Activated CD4-positive, CD25-positive, alpha-beta regulatory T cell treated with anti-CD3 and anti-CD28 coated beads, Interleukin-2, amount 50 U/mL, for 24 hours (primary cell): ENCODE measurements at regions not wholly inside any gene's neighbourhood (a gene's known extent, or its start where the extent isn't known, plus 50 kb on each side); places are given as distances from the start of the nearest gene placed in this dataset.
"Not testable (repeated sequence)": the region's sequence is repeated elsewhere in the genome, so short reads cannot be mapped to it uniquely, and the experiment has no call there.

Experiments used
- ATAC-seq, 2 donors: fragments of 150-1000 bp; cut with Tn5 transposase; one replicate each; pipeline ENCODE4 v1.10.0; 2021; ENCODE audit warnings: mild to moderate bottlenecking in 1 of 2, moderate library complexity in 1 of 2

- no peak for ATAC-seq
Observed at GRCh38 chr13:81907787-81908372, 1567.0 kb upstream of the SPRY2 start.

- no peak for ATAC-seq
Observed at GRCh38 chr13:81888855-81889254, 1547.9 kb upstream of the SPRY2 start.

- ATAC-seq = no peak
Observed at GRCh38 chr13:81874681-81875661, 1534.0 kb upstream of the SPRY2 start.

- no peak for ATAC-seq
Observed at GRCh38 chr13:81874253-81874652, 1533.3 kb upstream of the SPRY2 start.

- ATAC-seq = no peak
Observed at GRCh38 chr13:81872581-81872980, 1531.7 kb upstream of the SPRY2 start.

- not testable (repeated sequence) for ATAC-seq
Observed at GRCh38 chr13:81871751-81872325, 1530.9 kb upstream of the SPRY2 start.

- ATAC-seq = no peak
Observed at GRCh38 chr13:81848291-81848690, 1507.4 kb upstream of the SPRY2 start.

GRCh38 chr13:81846771-81847170 is 1505.8 kb upstream of the SPRY2 start:
- no peak for ATAC-seq

GRCh38 chr13:81821259-81821658 is 1480.3 kb upstream of the SPRY2 start:
- ATAC-seq = no peak

GRCh38 chr13:81800433-81800832 is 1459.5 kb upstream of the SPRY2 start:
- no peak for ATAC-seq

GRCh38 chr13:81795710-81796109 is 1454.8 kb upstream of the SPRY2 start:
- ATAC-seq = peak in 1 of 2 donors; percentile 13

GRCh38 chr13:81791641-81792040 is 1450.7 kb upstream of the SPRY2 start:
- no peak for ATAC-seq

- no peak for ATAC-seq
Observed at GRCh38 chr13:81781471-81781870, 1440.5 kb upstream of the SPRY2 start.

GRCh38 chr13:81779876-81780275 is 1439.0 kb upstream of the SPRY2 start:
- ATAC-seq = no peak

GRCh38 chr13:81778350-81778749 is 1437.4 kb upstream of the SPRY2 start:
- ATAC-seq = no peak

GRCh38 chr13:81773263-81773662 is 1432.3 kb upstream of the SPRY2 start:
- ATAC-seq = no peak

- no peak for ATAC-seq
Observed at GRCh38 chr13:81771951-81772350, 1431.0 kb upstream of the SPRY2 start.

- ATAC-seq = no peak
Observed at GRCh38 chr13:81770868-81771505, 1430.1 kb upstream of the SPRY2 start.

GRCh38 chr13:81762449-81762848 is 1421.5 kb upstream of the SPRY2 start:
- no peak for ATAC-seq

- no peak for ATAC-seq
Observed at GRCh38 chr13:81760316-81760715, 1419.4 kb upstream of the SPRY2 start.

GRCh38 chr13:81757348-81757970 is 1416.5 kb upstream of the SPRY2 start:
- ATAC-seq = no peak

- ATAC-seq = no peak
Observed at GRCh38 chr13:81745391-81745790, 1404.5 kb upstream of the SPRY2 start.

- ATAC-seq = no peak
Observed at GRCh38 chr13:81738364-81738763, 1397.4 kb upstream of the SPRY2 start.
